GM13976 (cell line): ENCODE measurements at regions not wholly inside any gene's neighbourhood (a gene's known extent, or its start where the extent isn't known, plus 50 kb on each side); places are given as distances from the start of the nearest gene placed in this dataset.

Experiments used
- DNase-seq: peaks from one replicate; pipeline ENCODE4 v3.0.0; 2012; ENCODE audit warnings: low spot score
- in situ Hi-C: fragments of 300-500 bp; cut with MboI; formaldehyde crosslinking; loops from one replicate; pipeline ENCODE4 v1.12.0; 2022; ENCODE audit warnings: low sequenced_read_pairs, mixed read lengths, inconsistent platforms; ENCODE audit not compliant: unreplicated experiment
- TF ChIP-seq, protein P1 (sequence below): IDR thresholded peaks from 2 replicates; pipeline ENCODE4 v1.5.1; 2012; ENCODE audit warnings: borderline replicate concordance, mild to moderate bottlenecking; ENCODE audit not compliant: insufficient read depth; ENCODE audit errors: extremely low read depth, missing control alignments, control extremely low read depth

DNA sequence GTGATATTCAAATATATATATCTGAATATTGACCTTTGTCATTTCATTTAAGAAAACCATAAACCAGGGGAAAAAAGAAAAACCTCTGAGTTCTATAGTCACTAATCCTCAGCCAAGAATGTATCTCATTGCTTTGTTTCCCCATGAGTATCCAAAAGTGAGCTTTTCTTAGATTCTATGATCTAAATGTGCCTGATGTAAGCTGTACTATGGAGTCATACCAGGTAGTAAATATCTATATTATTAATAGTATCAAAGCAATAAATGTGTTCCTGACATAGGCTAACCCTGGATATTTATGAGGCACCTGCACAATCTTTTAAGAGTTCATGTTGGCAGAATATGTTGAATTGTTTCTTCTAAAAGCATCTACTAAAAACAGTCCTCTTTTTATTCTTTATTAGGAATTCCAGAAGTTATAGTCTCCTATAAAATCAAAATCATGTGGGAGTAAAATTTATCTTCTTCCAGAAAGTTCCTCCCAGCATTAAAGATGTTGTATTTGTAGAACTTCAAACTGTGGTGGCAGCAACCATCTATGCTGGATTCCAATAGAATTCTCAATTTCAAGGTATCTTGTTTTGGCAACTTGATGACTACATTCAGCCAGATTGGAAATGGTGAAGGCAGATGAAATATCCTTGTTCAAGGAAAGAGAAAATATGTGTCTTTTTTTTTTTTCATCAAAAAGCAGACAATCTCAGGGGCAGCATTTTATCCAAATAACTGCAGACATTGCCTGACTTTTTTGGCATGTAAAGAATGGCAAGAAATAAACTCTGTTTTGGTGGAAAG is 139.7 kb upstream of the RASSF8 start:
- TF ChIP-seq, protein P1, sequence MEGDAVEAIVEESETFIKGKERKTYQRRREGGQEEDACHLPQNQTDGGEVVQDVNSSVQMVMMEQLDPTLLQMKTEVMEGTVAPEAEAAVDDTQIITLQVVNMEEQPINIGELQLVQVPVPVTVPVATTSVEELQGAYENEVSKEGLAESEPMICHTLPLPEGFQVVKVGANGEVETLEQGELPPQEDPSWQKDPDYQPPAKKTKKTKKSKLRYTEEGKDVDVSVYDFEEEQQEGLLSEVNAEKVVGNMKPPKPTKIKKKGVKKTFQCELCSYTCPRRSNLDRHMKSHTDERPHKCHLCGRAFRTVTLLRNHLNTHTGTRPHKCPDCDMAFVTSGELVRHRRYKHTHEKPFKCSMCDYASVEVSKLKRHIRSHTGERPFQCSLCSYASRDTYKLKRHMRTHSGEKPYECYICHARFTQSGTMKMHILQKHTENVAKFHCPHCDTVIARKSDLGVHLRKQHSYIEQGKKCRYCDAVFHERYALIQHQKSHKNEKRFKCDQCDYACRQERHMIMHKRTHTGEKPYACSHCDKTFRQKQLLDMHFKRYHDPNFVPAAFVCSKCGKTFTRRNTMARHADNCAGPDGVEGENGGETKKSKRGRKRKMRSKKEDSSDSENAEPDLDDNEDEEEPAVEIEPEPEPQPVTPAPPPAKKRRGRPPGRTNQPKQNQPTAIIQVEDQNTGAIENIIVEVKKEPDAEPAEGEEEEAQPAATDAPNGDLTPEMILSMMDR, result no peak
- in situ Hi-C loops, result no loop called here
- DNase-seq, result no peak

DNA sequence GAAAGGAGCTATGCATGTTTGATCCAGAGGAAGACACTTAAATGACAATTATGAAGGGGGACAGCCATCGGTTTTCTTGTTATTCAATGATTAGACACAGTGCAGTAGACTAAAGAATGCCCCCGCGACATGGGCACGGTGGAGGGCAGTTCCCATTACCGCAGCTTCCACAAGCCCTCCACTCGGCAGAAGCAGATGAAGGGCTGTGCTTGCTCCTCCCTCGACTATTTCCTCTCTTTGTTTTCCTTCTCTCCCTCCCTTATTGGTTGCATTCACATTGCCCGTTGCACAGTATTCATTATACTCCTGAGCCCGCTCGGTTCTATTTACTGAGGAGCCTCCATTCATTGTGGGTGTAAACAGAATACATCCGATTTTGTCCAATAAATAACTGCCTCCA is 138.8 kb upstream of the RASSF8 start:
- TF ChIP-seq, protein P1, result no peak
- DNase-seq, result no peak
- in situ Hi-C loops, result no loop called here

DNA sequence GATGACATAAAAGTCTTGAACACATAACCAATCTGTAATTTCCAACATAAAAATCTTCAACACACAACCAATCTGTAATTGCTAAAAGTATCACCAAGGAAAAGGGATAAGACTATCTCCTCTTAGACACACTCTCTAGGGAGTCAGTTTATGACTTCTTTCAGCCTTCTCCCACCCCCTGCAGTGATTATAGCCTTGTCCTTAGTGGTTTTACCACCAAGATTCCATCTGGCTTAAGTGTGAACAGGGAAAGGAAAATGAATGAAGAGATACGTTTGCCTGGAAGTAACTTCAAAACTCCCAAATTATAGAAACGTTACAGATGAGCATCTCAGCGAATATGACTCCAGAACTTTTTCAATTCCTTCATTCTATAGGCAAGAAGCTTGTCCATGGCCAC is 136.2 kb upstream of the RASSF8 start:
- in situ Hi-C loops, result no loop called here
- no peak for DNase-seq

DNA sequence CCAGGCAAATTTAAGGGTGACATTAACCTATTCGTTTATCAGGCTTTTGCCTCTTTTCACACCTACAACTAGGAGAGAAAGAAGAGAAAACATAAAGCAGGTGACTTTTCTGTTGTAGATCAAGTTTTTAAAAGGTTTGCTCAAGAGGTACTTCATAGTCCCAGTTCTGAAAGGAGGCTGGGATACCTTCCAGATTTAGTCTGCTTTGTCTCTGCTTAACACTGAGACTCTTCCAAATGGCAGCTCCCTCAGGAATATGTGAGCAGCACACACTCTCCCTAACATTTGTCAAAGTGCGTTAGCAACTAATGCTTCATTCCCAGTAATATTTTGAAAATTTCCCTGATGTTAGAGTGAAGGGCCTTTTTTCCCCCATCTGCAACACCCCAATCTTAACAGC is 133.7 kb upstream of the RASSF8 start:
- in situ Hi-C loops, result no loop called here
- no peak for DNase-seq
- TF ChIP-seq, protein P1, result no peak

More for the DNA sequence above, 136.2 kb upstream of the RASSF8 start:
- TF ChIP-seq, protein P1, result no peak

DNA sequence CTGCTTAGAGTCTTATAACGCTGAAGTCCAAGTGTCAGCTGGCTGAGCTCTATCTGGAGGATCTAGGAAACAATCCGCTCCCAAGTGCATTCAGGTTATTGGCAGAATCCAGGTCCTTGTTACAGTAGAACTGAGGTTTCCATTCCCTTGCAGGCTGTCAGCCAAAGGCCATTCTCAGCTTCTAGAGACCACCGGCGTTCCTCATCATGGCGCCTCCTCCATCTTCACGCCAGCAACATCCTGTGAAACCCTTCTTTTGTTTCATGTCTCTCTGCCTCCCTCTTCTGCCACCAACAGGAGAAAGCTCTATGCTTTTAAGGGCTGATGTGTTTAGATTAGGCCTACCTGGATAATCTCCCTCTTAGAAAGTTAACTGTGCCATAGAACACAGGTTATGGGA is 133.0 kb upstream of the RASSF8 start:
- in situ Hi-C loops, result no loop called here
- no peak for DNase-seq

DNA sequence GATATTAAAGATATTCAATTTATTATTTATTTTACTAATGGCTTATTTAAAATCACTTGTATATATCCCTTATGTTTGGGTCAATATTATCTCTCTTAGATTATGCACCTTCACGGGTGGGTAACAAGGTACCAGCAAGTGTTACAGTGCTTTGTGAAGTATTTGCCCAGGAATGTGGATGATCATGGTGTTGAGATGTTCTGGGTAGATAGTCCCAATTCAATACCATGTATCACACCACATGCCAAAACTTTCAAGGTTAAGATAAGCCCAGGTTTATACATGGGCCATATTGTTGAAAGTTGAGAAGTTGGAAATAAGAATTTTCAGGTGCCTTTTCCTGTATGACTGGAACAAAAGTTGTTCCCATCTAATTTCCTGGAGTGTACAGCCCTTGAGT is 131.3 kb upstream of the RASSF8 start:
- in situ Hi-C loops, result no loop called here

More for the DNA sequence above, 133.0 kb upstream of the RASSF8 start:
- TF ChIP-seq, protein P1, result no peak

More for the DNA sequence above, 131.3 kb upstream of the RASSF8 start:
- TF ChIP-seq, protein P1, result no peak
- DNase-seq, result no peak
